AG09319 (cell line): ENCODE measurements at regions not wholly inside any gene's neighbourhood (a gene's known extent, or its start where the extent isn't known, plus 50 kb on each side); places are given as distances from the start of the nearest gene placed in this dataset.

Experiments used
- DNase-seq: peaks from one replicate; pipeline ENCODE4 v3.0.0-alpha.2; 2010; ENCODE audit warnings: low read depth; ENCODE audit errors: extremely low read depth
- CTCF ChIP-seq: IDR thresholded peaks from 2 replicates; pipeline ENCODE4 v1.5.1; 2011; ENCODE audit warnings: low read depth, mild to moderate bottlenecking, inconsistent platforms, low read length, moderate library complexity

- no peak for DNase-seq
- TF ChIP-seq CTCF = no peak
These were observed 113.6 kb upstream of the APCDD1 start for GRCh38 chr18:10340821-10341220.

GRCh38 chr18:10343778-10344177 is 110.7 kb upstream of the APCDD1 start:
- TF ChIP-seq CTCF = no peak
- no peak for DNase-seq

- DNase-seq = no peak
- TF ChIP-seq CTCF = no peak
These were observed 107.6 kb upstream of the APCDD1 start for GRCh38 chr18:10346749-10347415.

GRCh38 chr18:10349561-10349960 is 104.9 kb upstream of the APCDD1 start:
- DNase-seq = no peak
- no peak for TF ChIP-seq CTCF

GRCh38 chr18:10350661-10351060 is 103.8 kb upstream of the APCDD1 start:
- no peak for TF ChIP-seq CTCF
- DNase-seq = no peak

GRCh38 chr18:10351219-10351818 is 103.1 kb upstream of the APCDD1 start:
- no peak for TF ChIP-seq CTCF
- DNase-seq = no peak

- DNase-seq = no peak
These were observed 102.6 kb upstream of the APCDD1 start for GRCh38 chr18:10351858-10352257.

More at GRCh38 chr18:10351858-10352257, 102.6 kb upstream of the APCDD1 start:
- no peak for TF ChIP-seq CTCF
